K562 (cell line): ENCODE measurements at regions not wholly inside any gene's neighbourhood (a gene's known extent, or its start where the extent isn't known, plus 50 kb on each side); places are given as distances from the start of the nearest gene placed in this dataset.

ENCODE experiments used
- ATAC-seq: fragments of 200-7000 bp; cut with Tn5 transposase; 3 replicates; pipeline ENCODE4 v1.9.1; 2020; ENCODE audit warnings: moderate library complexity
- BruUV-seq: library from RNA; stranded (reverse); fragments of 400-500 nt; replicated peaks from 2 replicates; lab custom pipeline; 2021; lab: Mats Ljungman, UMichigan
- CTCF ChIA-PET: fragments of 300-600 bp; formaldehyde crosslinking; extraction: SDS; loops from one replicate; lab custom pipeline; 2021; ENCODE audit warnings: low intra/inter-chr PET ratio; lab: Yijun Ruan, JAX
- POLR2A ChIA-PET: fragments of 300-600, 350-650 bp; sonication (Branson Sonifier 250); formaldehyde crosslinking; extraction: SDS; loops from one replicate; lab custom pipeline; 2021; ENCODE audit warnings: antibody characterized with exemption, inconsistent platforms; lab: Yijun Ruan, JAX
- DNase-seq, 4 experiments: peaks; one replicate each; pipeline versions ENCODE4 v3.0.0 to v3.0.0-alpha.2; 2011 to 2018; ENCODE audit warnings: low spot score in 3 of 4, mixed read lengths in 3 of 4; ENCODE audit errors: extremely low read depth in 1 of 4
- FAIRE-seq: peaks from 2 replicates; lab custom pipeline; 2011; peaks lifted over from hg19 to GRCh38; lab: Jason Lieb, UNC
- H2AFZ ChIP-seq: 2 replicates; pipeline ENCODE4 v1.6.0; 2011; ENCODE audit warnings: low read depth, low read length, control low read depth, inconsistent platforms
- H3K27ac ChIP-seq: fragments of 200-600 bp; 3 replicates; pipeline ENCODE4 v1.8.0; 2011; ENCODE audit warnings: low read depth, mild to moderate bottlenecking, control low read depth, inconsistent platforms, low read length, moderate library complexity, mixed read lengths; ENCODE audit errors: extremely low read depth
- H3K27me3 ChIP-seq, 2 experiments: fragments of 300-600 bp in 1 of 2; 2 replicates in 1 of 2; 3 replicates in 1 of 2; pipeline versions ENCODE4 v1.6.0 to v1.8.0; 2011; ENCODE audit warnings: inconsistent platforms in 2 of 2, low read length in 2 of 2, mild to moderate bottlenecking in 1 of 2, mixed read lengths in 1 of 2, moderate library complexity in 1 of 2; ENCODE audit not compliant: control insufficient read depth in 2 of 2, insufficient read depth in 2 of 2
- H3K36me3 ChIP-seq: fragments of 300-600 bp; 3 replicates; pipeline ENCODE4 v1.8.0; 2011; ENCODE audit warnings: mild to moderate bottlenecking, low read length, inconsistent platforms; ENCODE audit not compliant: control insufficient read depth, insufficient read depth
- H3K4me1 ChIP-seq, 2 experiments: fragments of 200-600 bp in 1 of 2; replicated peaks in 1 of 2; 2 replicates in 1 of 2; 3 replicates in 1 of 2; pipeline versions ENCODE4 v1.5.1 to v1.8.0; 2011; ENCODE audit warnings: inconsistent platforms in 2 of 2, low read length in 2 of 2, mild to moderate bottlenecking in 1 of 2, mixed read lengths in 1 of 2, moderate library complexity in 1 of 2; ENCODE audit not compliant: control insufficient read depth in 2 of 2, insufficient read depth in 2 of 2
- H3K4me2 ChIP-seq: 2 replicates; pipeline ENCODE4 v1.6.1; 2011; ENCODE audit warnings: low read length, control low read depth, inconsistent platforms, mixed read lengths; ENCODE audit not compliant: insufficient read depth
- H3K4me3 ChIP-seq: fragments of 200-600 bp; sonication (generic), shearing (Covaris generic); 2 replicates; pipeline ENCODE4 v1.5.1; 2016; ENCODE audit warnings: control low read depth, inconsistent platforms
- H3K79me2 ChIP-seq: fragments of 200-600 bp; 3 replicates; pipeline ENCODE4 v1.8.0; 2011; ENCODE audit warnings: low read length, inconsistent platforms; ENCODE audit not compliant: control insufficient read depth, insufficient read depth
- H3K9ac ChIP-seq, 2 experiments: 2 replicates each; pipeline versions ENCODE4 v1.6.0 to v1.6.1; 2011; ENCODE audit warnings: low read depth in 2 of 2, low read length in 2 of 2, control low read depth in 1 of 2, inconsistent platforms in 1 of 2, mild to moderate bottlenecking in 1 of 2, mixed read lengths in 1 of 2; ENCODE audit not compliant: insufficient read depth in 1 of 2
- H3K9me1 ChIP-seq: one replicate; pipeline ENCODE4 v1.6.0; 2011; ENCODE audit warnings: inconsistent platforms, mild to moderate bottlenecking, low read length, moderate library complexity; ENCODE audit not compliant: control insufficient read depth, insufficient read depth
- H3K9me3 ChIP-seq: replicated peaks from 2 replicates; pipeline ENCODE4 v1.5.1; 2011; ENCODE audit warnings: low read depth, low read length, inconsistent platforms; ENCODE audit not compliant: control insufficient read depth, insufficient read depth
- H4K20me1 ChIP-seq: replicated peaks from 2 replicates; pipeline ENCODE4 v1.6.1; 2011; ENCODE audit warnings: low read length, inconsistent platforms, mixed read lengths; ENCODE audit not compliant: control insufficient read depth, insufficient read depth
- BHLHE40 ChIP-seq: IDR thresholded peaks from 2 replicates; pipeline ENCODE4 v1.6.1; 2011; ENCODE audit warnings: low read length, improper control_type of control experiment
- CBFA2T2 ChIP-seq: fragments of 450-650 bp; conservative IDR thresholded peaks from 2 replicates; pipeline ENCODE4 v1.6.1; 2017; ENCODE audit warnings: mild to moderate bottlenecking
- GTF3C2 ChIP-seq: IDR thresholded peaks from 3 replicates; pipeline ENCODE4 v1.6.1; 2011; ENCODE audit warnings: borderline replicate concordance, mild to moderate bottlenecking, moderate library complexity; ENCODE audit not compliant: insufficient read length; ENCODE audit errors: extremely low read depth
- HBP1 ChIP-seq: fragments of 450-650 bp; formaldehyde crosslinking; IDR thresholded peaks from 2 replicates; pipeline ENCODE4 v1.4.0; 2022; ENCODE audit warnings: missing genetic modification characterization
- HMBOX1 ChIP-seq: sonication (generic); IDR thresholded peaks from 2 replicates; pipeline ENCODE4 v1.6.1; 2016
- HMG20B ChIP-seq: fragments of 250-450 bp; sonication (Bioruptor Pico); IDR thresholded peaks from 2 replicates; pipeline ENCODE4 v1.5.0; 2021; ENCODE audit warnings: mild to moderate bottlenecking
- HNRNPL ChIP-seq: fragments of 200-400 bp; formaldehyde crosslinking; IDR thresholded peaks from 2 replicates; pipeline ENCODE4 v1.6.1; 2017; ENCODE audit warnings: low read depth, mild to moderate bottlenecking, low read length
- KDM1A ChIP-seq, 2 experiments: fragments of 450-650 bp; IDR thresholded peaks; 2 replicates each; pipeline ENCODE4 v1.6.1; 2016; ENCODE audit warnings: mild to moderate bottlenecking in 2 of 2
- SMARCA5 ChIP-seq: fragments of 450-650 bp; IDR thresholded peaks from 2 replicates; pipeline ENCODE4 v1.6.1; 2016
- XRCC3 ChIP-seq: fragments of 450-650 bp; IDR thresholded peaks from 2 replicates; pipeline ENCODE4 v1.6.1; 2017; ENCODE audit warnings: mild to moderate bottlenecking, moderate library complexity
- XRCC4 ChIP-seq: IDR thresholded peaks from one replicate; pipeline ENCODE4 v1.6.1; 2011; ENCODE audit not compliant: insufficient read depth, insufficient read length; ENCODE audit errors: extremely low read depth
- ZC3H11A ChIP-seq: IDR thresholded peaks from 2 replicates; pipeline ENCODE4 v1.6.1; 2012; ENCODE audit warnings: low read depth, low read length, improper control_type of control experiment
- WGBS: fragments of 100-300 bp; shearing (Covaris generic); methylation state at CpG from one replicate; pipeline ENCODE4 v1.1.6; 2016; ENCODE audit warnings: low coverage, mixed read lengths; ENCODE audit not compliant: insufficient coverage; ENCODE audit errors: missing lambda C conversion rate; 5-methylcytosine and 5-hydroxymethylcytosine counted together
- in situ Hi-C: fragments of 300-500 bp; cut with MboI; formaldehyde crosslinking; loops from 4 replicates; pipeline ENCODE4 v1.15.0; 2018; ENCODE audit warnings: inconsistent platforms, mixed read lengths
- intact Hi-C: fragments of 100-400 bp; cut with micrococcal nuclease; formaldehyde crosslinking; loops from 2 replicates; pipeline ENCODE4 v1.14.2; 2022

- no peak for TF ChIP-seq XRCC4
These were observed 407.3 kb upstream of the ANO3 start (continued) for GRCh38 chr11:25924586-25924985.

DNA sequence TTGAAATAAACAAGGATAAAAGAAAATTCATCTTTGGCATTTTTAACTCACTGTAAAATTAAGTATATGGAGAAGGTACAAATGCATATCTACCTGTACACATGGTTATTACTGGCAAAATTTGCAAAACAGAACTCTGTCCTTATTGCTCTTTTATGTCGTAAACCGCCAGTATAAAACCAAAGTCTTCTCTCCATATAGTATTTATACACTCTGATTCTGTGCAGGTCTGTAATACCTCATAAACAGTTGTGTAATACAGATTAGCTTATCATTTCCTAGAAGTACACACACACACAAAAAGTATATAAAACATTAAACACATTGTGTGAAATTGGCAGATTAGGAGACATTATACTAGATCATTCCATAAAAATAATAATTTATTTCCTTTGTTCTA lies 406.6 kb upstream of the ANO3 start:
- TF ChIP-seq HMBOX1 (no peak), CBFA2T2 (no peak), HNRNPL (no peak), ZC3H11A (no peak), GTF3C2 (no peak), HMG20B (CRISPR knock-in tag) (no peak), SMARCA5 (no peak), HBP1 (CRISPR knock-in tag) (no peak), BHLHE40 (no peak), XRCC3 (no peak), KDM1A (IDR thresholded peaks at IDR 0.05) (no peak)
- FAIRE-seq (no peak), DNase-seq (no peak), ATAC-seq (no peak)
- Histone ChIP-seq H3K4me1 (no peaks in the 10 kb centered on the region), H3K27me3 (no peaks in the 10 kb centered on the region), H3K4me2 (no peak overlapping the region), H3K9me3 (no peaks in the 10 kb centered on the region), H3K79me2 (no peaks in the 10 kb centered on the region), H3K9ac (no peak overlapping the region), H3K27ac (no peak overlapping the region), H3K9me1 (no peaks in the 10 kb centered on the region), H4K20me1 (no peaks in the 10 kb centered on the region), H3K4me3 (no peak overlapping the region), H2AFZ (no peak overlapping the region), H3K36me3 (no peaks in the 10 kb centered on the region)
- intact Hi-C loops, result no loop called here
- in situ Hi-C loops, result no loop called here
- ChIA-PET CTCF (interaction anchor here (0.6 kb wide), 1 partner anchor 30 kb away, joined by 4 read pairs; no protein-coding TSS in a partner anchor), POLR2A (no interaction called here)
- BruUV-seq, result no TSS peak
- 5% methylated on average over 2 of the region's 2 CpGs for WGBS
